Small intestine (tissue), 7 donors: ENCODE measurements at regions not wholly inside any gene's neighbourhood (a gene's known extent, or its start where the extent isn't known, plus 50 kb on each side); places are given as distances from the start of the nearest gene placed in this dataset.
A peak's percentile ranks its signal among the peaks of the same experiment; 100 is the strongest.

ENCODE experiments used
- DNase-seq, 2 donors: peaks; one replicate each; pipeline versions ENCODE4 v3.0.0 to v3.0.0-alpha.2; 2013
- FAIRE-seq: peaks from 2 replicates; lab custom pipeline; 2012; peaks lifted over from hg19 to GRCh38; lab: Jason Lieb, UNC
- H3K27ac ChIP-seq, 3 donors: one replicate each; pipeline ENCODE4 v1.5.1; 2013; ENCODE audit warnings: low read length in 2 of 3, mild to moderate bottlenecking in 2 of 3, control low read depth in 1 of 3, inconsistent platforms in 1 of 3, low read depth in 1 of 3, moderate library complexity in 1 of 3
- H3K27me3 ChIP-seq, 3 donors: one replicate each; pipeline ENCODE4 v1.6.1; 2013; ENCODE audit warnings: low read length in 3 of 3, inconsistent platforms in 1 of 3; ENCODE audit not compliant: control insufficient read depth in 3 of 3, insufficient read depth in 3 of 3
- H3K36me3 ChIP-seq, 3 donors: one replicate each; pipeline ENCODE4 v1.6.1; 2013; ENCODE audit warnings: low read length in 3 of 3, inconsistent platforms in 1 of 3, low read depth in 1 of 3, mild to moderate bottlenecking in 1 of 3, moderate library complexity in 1 of 3; ENCODE audit not compliant: control insufficient read depth in 3 of 3, insufficient read depth in 2 of 3
- H3K4me1 ChIP-seq, 3 donors: one replicate each; pipeline ENCODE4 v1.6.1; 2013; ENCODE audit warnings: low read length in 2 of 3, inconsistent platforms in 1 of 3, low read depth in 1 of 3, mild to moderate bottlenecking in 1 of 3, moderate library complexity in 1 of 3; ENCODE audit not compliant: control insufficient read depth in 3 of 3, insufficient read depth in 2 of 3
- H3K4me3 ChIP-seq, 3 donors: one replicate each; pipeline ENCODE4 v1.5.1; 2013; ENCODE audit warnings: low read length in 3 of 3, control low read depth in 1 of 3, inconsistent platforms in 1 of 3, low read depth in 1 of 3, mild to moderate bottlenecking in 1 of 3, moderate library complexity in 1 of 3
- H3K9me3 ChIP-seq, 2 donors: one replicate each; pipeline ENCODE4 v1.6.1; 2013; ENCODE audit warnings: low read depth in 1 of 2, low read length in 1 of 2; ENCODE audit not compliant: control insufficient read depth in 2 of 2, insufficient read depth in 1 of 2
- WGBS, 3 donors: extraction: QIAGEN DNeasy Blood & Tissue Kit; methylation state at CpG; one replicate each; pipeline ENCODE4 v1.1.7; 2013; 5-methylcytosine and 5-hydroxymethylcytosine counted together
- donor health status: healthy with polysubstance abuse.
- donor health status: control.
- donor health status: control.
- donor health status: Bipolar disorder and iron deficiency.
- donor health status: healthy.

DNA sequence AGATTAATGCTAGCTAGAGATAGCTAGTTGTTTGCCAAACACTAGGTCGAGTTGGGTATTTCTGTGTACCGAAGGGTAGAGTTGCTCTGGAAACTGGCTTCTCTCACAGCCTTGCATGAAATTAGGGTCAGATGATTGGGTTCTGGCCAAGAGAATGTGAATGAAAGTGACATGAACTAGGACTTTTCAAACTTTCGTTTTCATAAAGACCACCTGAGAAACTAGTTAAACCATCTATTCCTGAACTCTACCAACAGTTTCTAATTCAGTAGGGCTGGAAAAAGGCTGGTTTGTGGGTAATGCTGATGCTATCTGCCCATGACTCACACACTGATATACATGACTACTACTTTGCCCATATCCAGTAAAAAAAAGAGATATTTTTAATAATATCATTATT is 157.6 kb downstream of the GASK1B start:
- H3K36me3 ChIP-seq: no peaks in the 10 kb centered on the region
- FAIRE-seq: no peak
- 56 to 72% (median 64%) methylated on average over 3 of the region's 3 CpGs for WGBS, 3 donors

GRCh38 chr4:158013858-158014257 is 159.0 kb downstream of the GASK1B start:
- DNase-seq (no peak), FAIRE-seq (no peak)
- Histone ChIP-seq H3K9me3 (no peaks in the 10 kb centered on the region), H3K36me3 (no peaks in the 10 kb centered on the region), H3K27ac (no peak overlapping the region), H3K4me3 (no peak overlapping the region), H3K4me1 (no peaks in the 10 kb centered on the region), H3K27me3 (no peaks in the 10 kb centered on the region)

More for the DNA sequence above, 157.6 kb downstream of the GASK1B start:
- no peaks in the 10 kb centered on the region for H3K27me3 ChIP-seq
- no peak overlapping the region for H3K4me3 ChIP-seq
- H3K9me3 ChIP-seq: no peaks in the 10 kb centered on the region
- DNase-seq: no peak
- no peaks in the 10 kb centered on the region for H3K4me1 ChIP-seq
- no peak overlapping the region for H3K27ac ChIP-seq

DNA sequence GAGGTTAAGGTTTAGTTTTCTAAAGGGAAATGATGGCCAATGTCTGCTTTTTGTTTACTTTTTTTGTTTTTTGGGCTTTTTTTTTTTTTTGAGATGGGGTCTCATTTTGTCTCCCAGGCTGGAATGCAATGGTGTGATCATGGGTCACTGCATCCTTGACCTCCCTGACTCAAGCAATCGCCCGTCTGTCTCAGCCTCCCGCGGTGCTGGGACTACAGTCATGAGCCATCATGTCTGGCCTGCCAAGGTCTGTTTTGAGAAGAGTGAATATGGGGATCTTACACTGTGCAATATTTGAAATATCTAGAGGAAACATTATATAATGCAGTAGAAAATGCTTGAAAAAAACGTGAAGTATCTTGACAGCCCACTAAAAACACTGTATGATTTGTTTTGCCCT is 162.5 kb downstream of the GASK1B start:
- H3K27ac ChIP-seq: no peak overlapping the region

GRCh38 chr4:158008551-158009218 is 164.1 kb downstream of the GASK1B start:
- no peaks in the 10 kb centered on the region for H3K27me3 ChIP-seq
- no peaks in the 10 kb centered on the region for H3K9me3 ChIP-seq
- H3K27ac ChIP-seq: no peak overlapping the region
- FAIRE-seq (no peak), DNase-seq (no peak)
- 79 to 95% (median 87%) methylated on average over 6 of the region's 6 CpGs for WGBS, 3 donors
- no peak overlapping the region for H3K4me3 ChIP-seq
- H3K4me1 ChIP-seq: peaks cover 0 to 3% (median 0%) of the 10 kb centered on the region in 3 donors
- H3K36me3 ChIP-seq: no peaks in the 10 kb centered on the region

More for the DNA sequence above, 162.5 kb downstream of the GASK1B start:
- Histone ChIP-seq H3K4me1 (no peaks in the 10 kb centered on the region), H3K4me3 (no peak overlapping the region), H3K27me3 (no peaks in the 10 kb centered on the region), H3K9me3 (no peaks in the 10 kb centered on the region), H3K36me3 (no peaks in the 10 kb centered on the region)
- FAIRE-seq (no peak), DNase-seq (no peak)
- WGBS, 3 donors: 80 to 88% (median 85%) methylated on average over 5 of the region's 5 CpGs

DNA sequence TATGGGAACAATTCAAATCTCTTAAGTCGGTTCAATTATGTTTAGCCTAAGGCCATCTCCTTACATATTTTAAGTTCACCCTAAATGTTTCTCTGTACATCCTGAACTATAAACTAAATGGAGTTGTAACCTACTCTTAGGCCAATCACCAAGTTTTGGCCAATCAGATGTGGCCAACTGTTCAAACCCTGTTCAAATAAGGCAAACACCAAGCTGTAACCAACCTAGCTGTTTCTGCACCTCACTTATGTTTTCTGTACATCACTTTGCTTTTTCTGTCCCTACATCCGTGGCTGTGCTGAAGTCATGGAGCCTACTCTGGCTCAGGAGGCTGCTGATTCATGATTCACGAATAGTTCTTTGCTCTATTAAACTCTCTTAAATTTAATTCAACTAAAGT is 165.3 kb downstream of the GASK1B start:
- no peak for FAIRE-seq
- 76 to 85% (median 77%) methylated on average over 3 of the region's 3 CpGs for WGBS, 3 donors

DNA sequence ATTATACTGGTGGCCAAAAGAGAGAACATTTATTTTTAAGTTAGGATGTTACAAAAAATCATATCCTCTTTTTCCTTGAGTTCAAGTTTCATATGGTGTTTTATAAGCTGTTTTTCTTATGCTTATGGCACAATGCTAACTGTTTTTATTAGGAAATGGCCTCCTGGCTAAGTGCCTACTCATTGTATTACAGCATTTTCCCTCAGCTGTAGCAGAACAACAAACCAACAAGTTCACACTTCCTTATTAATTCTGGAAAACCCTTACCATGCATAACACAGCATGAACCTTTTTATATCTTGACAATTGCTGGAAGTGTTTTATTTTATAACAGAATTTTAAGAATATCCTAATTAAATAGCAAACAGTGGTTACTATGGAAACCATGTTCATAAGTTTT is 165.8 kb downstream of the GASK1B start:
- Histone ChIP-seq H3K4me3 (no peak overlapping the region), H3K9me3 (no peaks in the 10 kb centered on the region), H3K4me1 (peaks cover 0 to 3% (median 0%) of the 10 kb centered on the region in 3 donors), H3K27me3 (no peaks in the 10 kb centered on the region), H3K36me3 (no peaks in the 10 kb centered on the region), H3K27ac (no peak overlapping the region)
- no peak for FAIRE-seq
- no peak for DNase-seq

More for the DNA sequence above, 165.3 kb downstream of the GASK1B start:
- H3K4me3 ChIP-seq: no peak overlapping the region
- H3K4me1 ChIP-seq: peaks cover 0 to 3% (median 0%) of the 10 kb centered on the region in 3 donors
- no peak for DNase-seq
- no peaks in the 10 kb centered on the region for H3K36me3 ChIP-seq
- peak overlapping the region in 1 of 3 donors; percentile 67 for H3K27ac ChIP-seq
- no peaks in the 10 kb centered on the region for H3K9me3 ChIP-seq
- no peaks in the 10 kb centered on the region for H3K27me3 ChIP-seq

DNA sequence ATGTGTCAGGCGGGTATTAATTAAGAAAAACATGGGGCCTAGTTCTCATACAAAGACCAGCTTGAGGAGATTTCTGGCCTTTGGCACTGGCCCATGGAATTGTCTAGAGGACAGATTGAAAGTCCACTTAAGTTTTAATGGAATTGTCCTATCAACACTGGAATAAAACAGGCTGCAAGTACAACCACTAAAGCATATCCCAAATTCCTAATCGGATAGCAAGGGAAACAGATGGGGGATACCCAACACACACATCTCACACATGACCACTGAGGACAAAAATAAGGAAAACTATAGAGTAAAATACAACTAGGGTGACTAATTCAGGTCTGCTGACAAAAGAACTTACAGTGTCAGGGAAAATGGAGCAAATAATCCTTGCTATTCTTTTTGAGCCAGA is 167.8 kb downstream of the GASK1B start:
- no peaks in the 10 kb centered on the region for H3K9me3 ChIP-seq
- no peak for DNase-seq
- H3K27me3 ChIP-seq: no peaks in the 10 kb centered on the region
- no peak for FAIRE-seq
- peaks cover 0 to 3% (median 0%) of the 10 kb centered on the region in 3 donors for H3K4me1 ChIP-seq
- H3K36me3 ChIP-seq: no peaks in the 10 kb centered on the region
- peak overlapping the region in 1 of 3 donors; percentile 9 for H3K27ac ChIP-seq
- 68 to 97% (median 86%) methylated on average over 2 of the region's 2 CpGs for WGBS, 3 donors
- no peak overlapping the region for H3K4me3 ChIP-seq

DNA sequence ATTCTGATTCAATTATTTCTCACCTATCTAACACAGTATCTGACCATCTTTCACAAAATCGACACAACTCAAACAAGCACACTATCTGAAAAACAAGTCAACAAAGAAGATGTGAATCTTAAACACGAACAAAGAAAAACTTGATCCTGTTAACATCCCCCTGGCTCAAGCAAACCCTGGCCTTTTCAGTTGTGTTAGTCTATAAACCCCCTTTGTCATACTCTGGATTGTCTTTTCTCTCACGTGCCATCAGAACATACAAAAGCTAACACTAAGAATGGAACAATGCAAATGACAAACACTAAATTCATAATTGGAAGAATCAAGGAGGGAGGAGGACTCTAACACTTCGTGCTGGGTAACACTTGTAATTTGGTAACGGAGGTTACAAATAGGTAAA is 168.7 kb downstream of the GASK1B start:
- H3K36me3 ChIP-seq: no peaks in the 10 kb centered on the region
- no peaks in the 10 kb centered on the region for H3K27me3 ChIP-seq
- no peak overlapping the region for H3K4me3 ChIP-seq
- peaks cover 0 to 3% (median 0%) of the 10 kb centered on the region in 3 donors for H3K4me1 ChIP-seq
- no peak overlapping the region for H3K27ac ChIP-seq
- FAIRE-seq (no peak), DNase-seq (no peak)
- WGBS, 3 donors: 79 to 87% (median 87%) methylated on average over 5 of the region's 5 CpGs
- H3K9me3 ChIP-seq: no peaks in the 10 kb centered on the region

DNA sequence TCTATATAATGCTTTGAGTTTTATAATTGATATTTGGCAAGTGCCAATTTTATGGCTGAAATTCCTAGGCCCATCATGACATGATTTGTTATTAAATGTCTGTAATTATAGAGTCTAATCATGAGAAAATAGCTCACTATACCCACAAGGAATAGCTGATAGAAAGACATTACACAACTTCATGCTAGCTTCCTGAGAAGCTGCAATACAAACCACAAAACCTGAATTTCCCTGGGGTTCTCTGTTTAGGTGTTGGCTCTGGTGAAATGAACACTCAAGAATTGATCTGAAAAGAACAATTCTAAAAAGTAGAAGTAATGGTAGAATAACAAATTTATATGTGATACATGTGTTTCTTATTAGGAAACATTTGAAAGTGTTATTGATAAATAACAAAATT is 169.6 kb downstream of the GASK1B start:
- no peaks in the 10 kb centered on the region for H3K9me3 ChIP-seq
- no peak overlapping the region for H3K27ac ChIP-seq
- FAIRE-seq (no peak), DNase-seq (no peak)
- H3K27me3 ChIP-seq: no peaks in the 10 kb centered on the region
- no peaks in the 10 kb centered on the region for H3K36me3 ChIP-seq
- no peak overlapping the region for H3K4me3 ChIP-seq
- peaks cover 0 to 3% (median 0%) of the 10 kb centered on the region in 3 donors for H3K4me1 ChIP-seq
